ENCODE measurements at regions not wholly inside any gene's neighbourhood (a gene's known extent, or its start where the extent isn't known, plus 50 kb on each side); places are given as distances from the start of the nearest gene placed in this dataset.
"Not testable (repeated sequence)": the region's sequence is repeated elsewhere in the genome, so short reads cannot be mapped to it uniquely, and the experiment has no call there.

GRCh38 chr6:60382771-60383170, 1903.3 kb downstream of the KHDRBS2 start:
- DNase-seq, result not testable (repeated sequence)

- not testable (repeated sequence) for DNase-seq
Measured at GRCh38 chr6:60374078-60374477, 1911.9 kb downstream of the KHDRBS2 start.

GRCh38 chr6:60367800-60368199, 1918.2 kb downstream of the KHDRBS2 start:
- not testable (repeated sequence) for DNase-seq

- DNase-seq, result not testable (repeated sequence)
Measured at GRCh38 chr6:60365901-60366300, 1920.1 kb downstream of the KHDRBS2 start.

GRCh38 chr6:60342411-60343008, 1943.5 kb downstream of the KHDRBS2 start:
- DNase-seq, result not testable (repeated sequence)

GRCh38 chr6:60338328-60339071, 1947.5 kb downstream of the KHDRBS2 start:
- DNase-seq, result not testable (repeated sequence)

- not testable (repeated sequence) for DNase-seq
Measured at GRCh38 chr6:60335124-60335523, 1950.9 kb downstream of the KHDRBS2 start.

- DNase-seq, result not testable (repeated sequence)
Measured at GRCh38 chr6:60333708-60334107, 1952.3 kb downstream of the KHDRBS2 start.

GRCh38 chr6:60308939-60309338, 1977.1 kb downstream of the KHDRBS2 start:
- DNase-seq, result not testable (repeated sequence)
